Endothelial cell of umbilical vein (primary cell): ENCODE measurements at regions not wholly inside any gene's neighbourhood (a gene's known extent, or its start where the extent isn't known, plus 50 kb on each side); places are given as distances from the start of the nearest gene placed in this dataset.

Experiments
- BruUV-seq: library from RNA; stranded (reverse); fragments of 400-500 nt; replicated peaks from 2 replicates; lab custom pipeline; 2021; lab: Mats Ljungman, UMichigan
- CTCF ChIA-PET: fragments of 300-600, 350-600 bp; sonication (Branson Sonifier 250); formaldehyde crosslinking; loops from one replicate; lab custom pipeline; 2021; ENCODE audit warnings: antibody characterized with exemption, inconsistent platforms; lab: Charles Lee
- POLR2A ChIA-PET: fragments of 300-600, 350-600 bp; sonication (Branson Sonifier 250); formaldehyde crosslinking; loops from one replicate; lab custom pipeline; 2021; ENCODE audit warnings: antibody characterized with exemption, inconsistent platforms; lab: Charles Lee
- DNase-seq: peaks from one replicate; pipeline ENCODE4 v3.0.0-alpha.2; 2011; ENCODE audit warnings: low read depth, low spot score
- FAIRE-seq: peaks from 2 replicates; lab custom pipeline; 2011; peaks lifted over from hg19 to GRCh38; lab: Jason Lieb, UNC
- H2AFZ ChIP-seq: 2 replicates; pipeline ENCODE4 v1.6.0; 2012; ENCODE audit warnings: low read depth, low read length, control low read depth, inconsistent platforms
- H3K27ac ChIP-seq: 2 replicates; pipeline ENCODE4 v1.5.1; 2011; ENCODE audit warnings: low read depth, mild to moderate bottlenecking, control low read depth, low read length, moderate library complexity; ENCODE audit not compliant: insufficient read depth
- H3K27me3 ChIP-seq, 2 experiments: 2 replicates each; pipeline versions ENCODE4 v1.6.0 to v1.6.1; 2011; ENCODE audit warnings: low read length in 2 of 2, mixed read lengths in 1 of 2; ENCODE audit not compliant: control insufficient read depth in 2 of 2, insufficient read depth in 2 of 2
- H3K36me3 ChIP-seq, 2 experiments: 2 replicates in 1 of 2; 3 replicates in 1 of 2; pipeline ENCODE4 v1.5.1; 2011; ENCODE audit warnings: low read length in 2 of 2, mild to moderate bottlenecking in 1 of 2, moderate library complexity in 1 of 2; ENCODE audit not compliant: control insufficient read depth in 2 of 2, insufficient read depth in 2 of 2; ENCODE audit errors: extremely low read depth in 1 of 2
- H3K4me1 ChIP-seq: 3 replicates; pipeline ENCODE4 v1.5.1; 2011; ENCODE audit warnings: mild to moderate bottlenecking, low read length; ENCODE audit not compliant: control insufficient read depth, insufficient read depth; ENCODE audit errors: extremely low read depth
- H3K4me2 ChIP-seq: 2 replicates; pipeline ENCODE4 v1.6.1; 2011; ENCODE audit warnings: low read length, control low read depth, mixed read lengths; ENCODE audit not compliant: insufficient read depth
- H3K4me3 ChIP-seq, 3 experiments: fragments of 200-600 bp in 1 of 3; sonication (generic), shearing (Covaris generic) in 1 of 3; replicated peaks in 1 of 3; 2 replicates each; pipeline ENCODE4 v1.5.1; 2011 to 2016; ENCODE audit warnings: control low read depth in 3 of 3, low read length in 3 of 3, mild to moderate bottlenecking in 2 of 3, inconsistent platforms in 1 of 3, low read depth in 1 of 3, moderate library complexity in 1 of 3; ENCODE audit not compliant: insufficient read depth in 1 of 3
- H3K79me2 ChIP-seq: 2 replicates; pipeline ENCODE4 v1.6.0; 2012; ENCODE audit warnings: low read length, inconsistent platforms; ENCODE audit not compliant: control insufficient read depth, insufficient read depth
- H3K9ac ChIP-seq: replicated peaks from 2 replicates; pipeline ENCODE3; 2011; ENCODE audit warnings: low read length, control low read depth; ENCODE audit not compliant: insufficient read depth; ENCODE audit errors: extremely low read depth
- H3K9me1 ChIP-seq: replicated peaks from 3 replicates; pipeline ENCODE4 v1.6.0; 2011; ENCODE audit warnings: mild to moderate bottlenecking, low read length; ENCODE audit not compliant: control insufficient read depth, insufficient read depth; ENCODE audit errors: extremely low read depth
- H3K9me3 ChIP-seq: replicated peaks from 2 replicates; pipeline ENCODE4 v1.5.1; 2012; ENCODE audit warnings: low read length, inconsistent platforms; ENCODE audit not compliant: control insufficient read depth, insufficient read depth
- H4K20me1 ChIP-seq: replicated peaks from 2 replicates; pipeline ENCODE3; 2011; ENCODE audit warnings: mild to moderate bottlenecking, low read length; ENCODE audit not compliant: control insufficient read depth, insufficient read depth; ENCODE audit errors: extremely low read depth
- EZH2 ChIP-seq: IDR thresholded peaks from 2 replicates; pipeline ENCODE4 v1.6.1; 2012; ENCODE audit warnings: borderline replicate concordance, low read depth, mild to moderate bottlenecking, moderate library complexity, low read length, inconsistent platforms; ENCODE audit not compliant: severe bottlenecking
- FOS ChIP-seq: IDR thresholded peaks from 2 replicates; pipeline ENCODE4 v1.6.1; 2011; ENCODE audit warnings: mild to moderate bottlenecking, low read length, moderate library complexity, borderline replicate concordance; ENCODE audit not compliant: insufficient read depth
- GATA2 ChIP-seq: IDR thresholded peaks from 2 replicates; pipeline ENCODE4 v1.7.0; 2011; ENCODE audit warnings: low read depth, mild to moderate bottlenecking, moderate library complexity, mixed read lengths, low read length; ENCODE audit not compliant: insufficient read length, insufficient read depth
- JUN ChIP-seq: IDR thresholded peaks from 2 replicates; pipeline ENCODE4 v1.6.1; 2011; ENCODE audit warnings: borderline replicate concordance, low read depth; ENCODE audit not compliant: insufficient read length, insufficient read depth
- MYC ChIP-seq: IDR thresholded peaks from one replicate; pipeline ENCODE4 v1.6.1; 2011; ENCODE audit warnings: mild to moderate bottlenecking, low read depth, low read length
- POLR2A ChIP-seq: IDR thresholded peaks from 2 replicates; pipeline ENCODE4 v1.6.1; 2012; ENCODE audit warnings: low read depth, mild to moderate bottlenecking, control low read depth, low read length
- POLR2AphosphoS5 ChIP-seq: IDR thresholded peaks from 2 replicates; pipeline ENCODE4 v1.6.1; 2012; ENCODE audit warnings: low read depth, mild to moderate bottlenecking, control low read depth, low read length, moderate library complexity; ENCODE audit not compliant: insufficient read depth
- dilution Hi-C: fragments of 300-500 bp; cut with MboI; formaldehyde crosslinking; loops from one replicate; pipeline ENCODE4 v1.15.0; 2019; ENCODE audit warnings: low sequenced_read_pairs; ENCODE audit not compliant: extremely low pct_ligation_motif_present
- intact Hi-C: fragments of 100-400 bp; cut with micrococcal nuclease; formaldehyde crosslinking; loops from one replicate; pipeline ENCODE4 v1.10.0; 2022
- TF ChIP-seq, protein P1 (sequence below), 2 donors: IDR thresholded peaks; 1 replicate in 1 of 2; 2 replicates in 1 of 2; pipeline ENCODE4 v1.5.1; 2011; ENCODE audit warnings: low read length in 2 of 2, mild to moderate bottlenecking in 2 of 2, moderate library complexity in 2 of 2, control low read depth in 1 of 2, inconsistent platforms in 1 of 2, low read depth in 1 of 2; ENCODE audit not compliant: insufficient read depth in 1 of 2; ENCODE audit errors: extremely low read depth in 1 of 2
- TF ChIP-seq, protein P2 (sequence below): IDR thresholded peaks from 2 replicates; pipeline ENCODE4 v1.6.1; 2011; ENCODE audit not compliant: insufficient read depth, insufficient read length

DNA sequence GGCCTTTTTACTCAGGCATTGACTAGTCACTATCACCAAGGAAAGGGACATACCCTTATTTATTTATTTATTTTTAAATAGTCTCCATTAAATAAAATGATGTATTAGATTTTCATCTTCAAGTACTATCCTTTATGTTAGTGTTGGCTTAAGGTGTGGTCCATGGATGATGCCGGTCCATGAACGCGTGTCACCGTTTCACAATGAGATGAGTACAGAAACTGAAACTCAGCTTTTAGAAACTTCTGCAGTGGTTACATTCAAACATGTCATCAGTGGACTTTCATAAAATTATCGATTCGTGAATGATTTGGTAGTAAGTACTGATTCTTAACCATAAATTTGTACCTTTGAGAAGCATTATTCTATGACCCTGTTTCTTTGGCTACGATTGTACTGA is 166.6 kb downstream of the SATB1 start:
- Histone ChIP-seq H3K9me1 (no peaks in the 10 kb centered on the region), H3K4me2 (no peak overlapping the region), H4K20me1 (no peaks in the 10 kb centered on the region), H2AFZ (no peak overlapping the region), H3K9ac (no peak overlapping the region), H3K9me3 (peaks cover 4% of the 10 kb centered on the region), H3K4me3 (no peak overlapping the region), H3K27ac (no peak overlapping the region), H3K4me1 (no peaks in the 10 kb centered on the region), H3K36me3 (no peaks in the 10 kb centered on the region), H3K79me2 (no peaks in the 10 kb centered on the region), H3K27me3 (no peaks in the 10 kb centered on the region)
- CTCF ChIA-PET, result no interaction called here
- no peak for FAIRE-seq
- intact Hi-C loops (no loop called here), dilution Hi-C loops (no loop called here)
- TF ChIP-seq GATA2 (no peak), POLR2AphosphoS5 (no peak), EZH2 (no peak), FOS (no peak), POLR2A (no peak)
- TF ChIP-seq, protein P1, sequence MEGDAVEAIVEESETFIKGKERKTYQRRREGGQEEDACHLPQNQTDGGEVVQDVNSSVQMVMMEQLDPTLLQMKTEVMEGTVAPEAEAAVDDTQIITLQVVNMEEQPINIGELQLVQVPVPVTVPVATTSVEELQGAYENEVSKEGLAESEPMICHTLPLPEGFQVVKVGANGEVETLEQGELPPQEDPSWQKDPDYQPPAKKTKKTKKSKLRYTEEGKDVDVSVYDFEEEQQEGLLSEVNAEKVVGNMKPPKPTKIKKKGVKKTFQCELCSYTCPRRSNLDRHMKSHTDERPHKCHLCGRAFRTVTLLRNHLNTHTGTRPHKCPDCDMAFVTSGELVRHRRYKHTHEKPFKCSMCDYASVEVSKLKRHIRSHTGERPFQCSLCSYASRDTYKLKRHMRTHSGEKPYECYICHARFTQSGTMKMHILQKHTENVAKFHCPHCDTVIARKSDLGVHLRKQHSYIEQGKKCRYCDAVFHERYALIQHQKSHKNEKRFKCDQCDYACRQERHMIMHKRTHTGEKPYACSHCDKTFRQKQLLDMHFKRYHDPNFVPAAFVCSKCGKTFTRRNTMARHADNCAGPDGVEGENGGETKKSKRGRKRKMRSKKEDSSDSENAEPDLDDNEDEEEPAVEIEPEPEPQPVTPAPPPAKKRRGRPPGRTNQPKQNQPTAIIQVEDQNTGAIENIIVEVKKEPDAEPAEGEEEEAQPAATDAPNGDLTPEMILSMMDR (IDR thresholded peaks at IDR 0.05; ENCODE audit: extremely low read depth in 1 of 2, insufficient read depth in 1 of 2, low read depth in 1 of 2, low read length in 2 of 2), result no peak
- BruUV-seq, result no TSS peak
- DNase-seq, result no peak
- POLR2A ChIA-PET, result no interaction called here

DNA sequence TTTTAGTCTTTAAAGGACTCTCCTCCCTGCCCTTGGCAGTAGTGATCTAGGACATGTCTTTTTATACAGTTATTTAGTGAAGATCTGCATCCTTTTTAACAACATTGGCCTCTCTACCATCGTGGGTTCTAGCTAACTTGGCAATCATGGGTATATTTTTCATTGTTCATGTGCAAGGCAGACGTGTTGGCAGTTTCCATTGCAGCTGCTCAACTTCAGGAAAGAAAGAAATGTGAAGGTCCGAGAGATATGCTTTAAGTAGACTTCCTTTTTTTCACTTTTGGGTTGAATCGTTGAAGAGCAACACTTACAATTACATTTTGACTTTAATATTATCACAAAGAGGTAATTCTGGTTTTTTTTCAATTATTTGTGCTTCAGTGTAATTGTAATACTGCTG is 172.6 kb downstream of the SATB1 start:
- no TSS peak for BruUV-seq
- Histone ChIP-seq H3K4me1 (no peaks in the 10 kb centered on the region), H2AFZ (no peak overlapping the region), H3K4me3 (no peak overlapping the region), H3K4me2 (no peak overlapping the region), H3K27me3 (no peaks in the 10 kb centered on the region), H3K27ac (no peak overlapping the region), H3K9ac (no peak overlapping the region), H4K20me1 (no peaks in the 10 kb centered on the region), H3K36me3 (no peaks in the 10 kb centered on the region), H3K9me1 (no peaks in the 10 kb centered on the region), H3K79me2 (no peaks in the 10 kb centered on the region), H3K9me3 (peaks cover 2% of the 10 kb centered on the region)
- FAIRE-seq, result no peak
- TF ChIP-seq, protein P1 (IDR thresholded peaks at IDR 0.05; ENCODE audit: extremely low read depth in 1 of 2, insufficient read depth in 1 of 2, low read depth in 1 of 2, low read length in 2 of 2), result no peak
- TF ChIP-seq JUN (no peak), MYC (no peak), EZH2 (no peak), GATA2 (no peak), POLR2A (no peak), FOS (no peak), POLR2AphosphoS5 (no peak)
- TF ChIP-seq, protein P2, sequence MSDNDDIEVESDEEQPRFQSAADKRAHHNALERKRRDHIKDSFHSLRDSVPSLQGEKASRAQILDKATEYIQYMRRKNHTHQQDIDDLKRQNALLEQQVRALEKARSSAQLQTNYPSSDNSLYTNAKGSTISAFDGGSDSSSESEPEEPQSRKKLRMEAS, result no peak
- no peak for DNase-seq
- dilution Hi-C loops, result no loop called here
- CTCF ChIA-PET, result no interaction called here
- intact Hi-C loops, result no loop called here
- POLR2A ChIA-PET, result no interaction called here
